K562 (cell line): ENCODE measurements at regions not wholly inside any gene's neighbourhood (a gene's known extent, or its start where the extent isn't known, plus 50 kb on each side); places are given as distances from the start of the nearest gene placed in this dataset.

ENCODE experiments used
- ATAC-seq: fragments of 200-7000 bp; cut with Tn5 transposase; 3 replicates; pipeline ENCODE4 v1.9.1; 2020; ENCODE audit warnings: moderate library complexity
- BruUV-seq: library from RNA; stranded (reverse); fragments of 400-500 nt; replicated peaks from 2 replicates; lab custom pipeline; 2021; lab: Mats Ljungman, UMichigan
- CTCF ChIA-PET: fragments of 300-600 bp; formaldehyde crosslinking; extraction: SDS; loops from one replicate; lab custom pipeline; 2021; ENCODE audit warnings: low intra/inter-chr PET ratio; lab: Yijun Ruan, JAX
- POLR2A ChIA-PET: fragments of 300-600, 350-650 bp; sonication (Branson Sonifier 250); formaldehyde crosslinking; extraction: SDS; loops from one replicate; lab custom pipeline; 2021; ENCODE audit warnings: antibody characterized with exemption, inconsistent platforms; lab: Yijun Ruan, JAX
- DNase-seq, 4 experiments: peaks; one replicate each; pipeline versions ENCODE4 v3.0.0 to v3.0.0-alpha.2; 2011 to 2018; ENCODE audit warnings: low spot score in 3 of 4, mixed read lengths in 3 of 4; ENCODE audit errors: extremely low read depth in 1 of 4
- FAIRE-seq: peaks from 2 replicates; lab custom pipeline; 2011; peaks lifted over from hg19 to GRCh38; lab: Jason Lieb, UNC
- H2AFZ ChIP-seq: 2 replicates; pipeline ENCODE4 v1.6.0; 2011; ENCODE audit warnings: low read depth, low read length, control low read depth, inconsistent platforms
- H3K27ac ChIP-seq: fragments of 200-600 bp; 3 replicates; pipeline ENCODE4 v1.8.0; 2011; ENCODE audit warnings: low read depth, mild to moderate bottlenecking, control low read depth, inconsistent platforms, low read length, moderate library complexity, mixed read lengths; ENCODE audit errors: extremely low read depth
- H3K27me3 ChIP-seq, 2 experiments: fragments of 300-600 bp in 1 of 2; 2 replicates in 1 of 2; 3 replicates in 1 of 2; pipeline versions ENCODE4 v1.6.0 to v1.8.0; 2011; ENCODE audit warnings: inconsistent platforms in 2 of 2, low read length in 2 of 2, mild to moderate bottlenecking in 1 of 2, mixed read lengths in 1 of 2, moderate library complexity in 1 of 2; ENCODE audit not compliant: control insufficient read depth in 2 of 2, insufficient read depth in 2 of 2
- H3K36me3 ChIP-seq: fragments of 300-600 bp; 3 replicates; pipeline ENCODE4 v1.8.0; 2011; ENCODE audit warnings: mild to moderate bottlenecking, low read length, inconsistent platforms; ENCODE audit not compliant: control insufficient read depth, insufficient read depth
- H3K4me1 ChIP-seq, 2 experiments: fragments of 200-600 bp in 1 of 2; replicated peaks in 1 of 2; 2 replicates in 1 of 2; 3 replicates in 1 of 2; pipeline versions ENCODE4 v1.5.1 to v1.8.0; 2011; ENCODE audit warnings: inconsistent platforms in 2 of 2, low read length in 2 of 2, mild to moderate bottlenecking in 1 of 2, mixed read lengths in 1 of 2, moderate library complexity in 1 of 2; ENCODE audit not compliant: control insufficient read depth in 2 of 2, insufficient read depth in 2 of 2
- H3K4me2 ChIP-seq: 2 replicates; pipeline ENCODE4 v1.6.1; 2011; ENCODE audit warnings: low read length, control low read depth, inconsistent platforms, mixed read lengths; ENCODE audit not compliant: insufficient read depth
- H3K4me3 ChIP-seq: fragments of 200-600 bp; sonication (generic), shearing (Covaris generic); 2 replicates; pipeline ENCODE4 v1.5.1; 2016; ENCODE audit warnings: control low read depth, inconsistent platforms
- H3K79me2 ChIP-seq: fragments of 200-600 bp; 3 replicates; pipeline ENCODE4 v1.8.0; 2011; ENCODE audit warnings: low read length, inconsistent platforms; ENCODE audit not compliant: control insufficient read depth, insufficient read depth
- H3K9ac ChIP-seq, 2 experiments: 2 replicates each; pipeline versions ENCODE4 v1.6.0 to v1.6.1; 2011; ENCODE audit warnings: low read depth in 2 of 2, low read length in 2 of 2, control low read depth in 1 of 2, inconsistent platforms in 1 of 2, mild to moderate bottlenecking in 1 of 2, mixed read lengths in 1 of 2; ENCODE audit not compliant: insufficient read depth in 1 of 2
- H3K9me1 ChIP-seq: one replicate; pipeline ENCODE4 v1.6.0; 2011; ENCODE audit warnings: inconsistent platforms, mild to moderate bottlenecking, low read length, moderate library complexity; ENCODE audit not compliant: control insufficient read depth, insufficient read depth
- H3K9me3 ChIP-seq: replicated peaks from 2 replicates; pipeline ENCODE4 v1.5.1; 2011; ENCODE audit warnings: low read depth, low read length, inconsistent platforms; ENCODE audit not compliant: control insufficient read depth, insufficient read depth
- H4K20me1 ChIP-seq: replicated peaks from 2 replicates; pipeline ENCODE4 v1.6.1; 2011; ENCODE audit warnings: low read length, inconsistent platforms, mixed read lengths; ENCODE audit not compliant: control insufficient read depth, insufficient read depth
- GATA2 ChIP-seq: sonication (generic); formaldehyde crosslinking; IDR thresholded peaks from 2 replicates; pipeline ENCODE4 v1.4.0; 2020; ENCODE audit warnings: mild to moderate bottlenecking, missing genetic modification reagents
- HNRNPH1 ChIP-seq: fragments of 200-400 bp; formaldehyde crosslinking; optimal IDR thresholded peaks from 2 replicates; pipeline ENCODE3; 2017; ENCODE audit warnings: low read depth, mild to moderate bottlenecking, low read length, moderate library complexity
- NFXL1 ChIP-seq: fragments of 450-650 bp; formaldehyde crosslinking; IDR thresholded peaks from 2 replicates; pipeline ENCODE4 v1.4.0; 2021; ENCODE audit warnings: mild to moderate bottlenecking
- RBM14 ChIP-seq: fragments of 200-400 bp; formaldehyde crosslinking; IDR thresholded peaks from 2 replicates; pipeline ENCODE4 v1.6.1; 2018; ENCODE audit warnings: low read depth, mild to moderate bottlenecking, low read length, moderate library complexity, borderline replicate concordance; ENCODE audit not compliant: insufficient read depth
- STAT5B ChIP-seq: fragments of 250-450 bp; sonication (Bioruptor Pico); IDR thresholded peaks from 2 replicates; pipeline ENCODE4 v1.8.0; 2021; ENCODE audit warnings: mild to moderate bottlenecking, inconsistent platforms
- TFAM ChIP-seq: fragments of 250-450 bp; sonication (Bioruptor Pico); conservative IDR thresholded peaks from 2 replicates; pipeline ENCODE4 v1.5.0; 2021; ENCODE audit warnings: mild to moderate bottlenecking, moderate library complexity
- THRA ChIP-seq: fragments of 450-650 bp; IDR thresholded peaks from 2 replicates; pipeline ENCODE4 v1.6.1; 2017; ENCODE audit warnings: mild to moderate bottlenecking, moderate library complexity
- YY1 ChIP-seq, 3 experiments: IDR thresholded peaks; 2 replicates each; pipeline ENCODE4 v1.6.1; 2011; ENCODE audit warnings: low read length in 2 of 3, mild to moderate bottlenecking in 2 of 3, moderate library complexity in 2 of 3, borderline replicate concordance in 1 of 3, control low read depth in 1 of 3, low read depth in 1 of 3; ENCODE audit not compliant: insufficient read depth in 3 of 3, insufficient replicate concordance in 2 of 3, control insufficient read depth in 1 of 3, insufficient read length in 1 of 3; ENCODE audit errors: extremely low read depth in 1 of 3
- in situ Hi-C: fragments of 300-500 bp; cut with MboI; formaldehyde crosslinking; loops from 4 replicates; pipeline ENCODE4 v1.15.0; 2018; ENCODE audit warnings: inconsistent platforms, mixed read lengths
- intact Hi-C: fragments of 100-400 bp; cut with micrococcal nuclease; formaldehyde crosslinking; loops from 2 replicates; pipeline ENCODE4 v1.14.2; 2022
- TF ChIP-seq, protein P1 (sequence below): sonication (generic); formaldehyde crosslinking; IDR thresholded peaks from 2 replicates; pipeline ENCODE4 v1.8.0; 2023; ENCODE audit warnings: missing genetic modification reagents, mild to moderate bottlenecking, borderline replicate concordance
- TF ChIP-seq, protein P2 (sequence below): fragments of 450-650 bp; IDR thresholded peaks from 2 replicates; pipeline ENCODE4 v1.6.1; 2016; ENCODE audit warnings: mild to moderate bottlenecking
- TF ChIP-seq, protein P3 (sequence below): fragments of 250-450 bp; sonication (Bioruptor Pico); IDR thresholded peaks from 2 replicates; pipeline ENCODE4 v1.8.0; 2022; ENCODE audit warnings: moderate library complexity, mild to moderate bottlenecking, inconsistent platforms

DNA sequence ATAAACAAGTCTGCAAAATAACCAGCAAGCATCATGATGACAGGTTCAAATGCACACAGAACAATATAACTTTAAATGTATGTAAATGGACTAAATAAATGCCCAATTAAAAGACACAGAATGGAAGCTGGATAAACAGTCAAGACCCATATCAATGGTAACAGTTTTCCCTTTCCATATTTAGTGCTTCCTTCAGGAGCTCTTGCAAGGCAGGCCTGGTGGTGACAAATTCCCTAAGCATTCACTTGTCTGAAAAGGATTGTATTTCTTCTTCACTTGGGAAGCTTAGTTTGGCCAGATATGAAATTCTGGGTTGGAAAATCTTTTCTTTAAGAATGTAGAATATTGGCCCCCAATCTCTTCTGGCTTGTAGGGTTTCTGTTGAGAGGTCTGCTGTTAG, 120.2 kb upstream of the RASA1 start:
- Histone ChIP-seq H3K9me1 (no peaks in the 10 kb centered on the region), H3K9me3 (no peaks in the 10 kb centered on the region), H4K20me1 (no peaks in the 10 kb centered on the region), H3K4me3 (no peak overlapping the region), H3K4me2 (no peak overlapping the region), H3K36me3 (no peaks in the 10 kb centered on the region), H3K27me3 (peaks cover 3 to 8% of the 10 kb centered on the region in 2 experiments; a peak in 1 of 5 replicates), H3K4me1 (peaks cover 0 to 2% of the 10 kb centered on the region in 2 experiments; a peak in 2 of 5 replicates), H3K27ac (no peak overlapping the region), H2AFZ (no peak overlapping the region), H3K79me2 (no peaks in the 10 kb centered on the region), H3K9ac (no peak overlapping the region)
- FAIRE-seq (no peak), ATAC-seq (no peak), DNase-seq (no peak)
- ChIA-PET POLR2A (interaction anchor here (1.0 kb wide), 1 partner anchor 11 kb away, joined by 3 read pairs; no protein-coding TSS in a partner anchor), CTCF (no interaction called here)
- no TSS peak for BruUV-seq
- intact Hi-C loops (no loop called here), in situ Hi-C loops (no loop called here)
- TF ChIP-seq, protein P1, sequence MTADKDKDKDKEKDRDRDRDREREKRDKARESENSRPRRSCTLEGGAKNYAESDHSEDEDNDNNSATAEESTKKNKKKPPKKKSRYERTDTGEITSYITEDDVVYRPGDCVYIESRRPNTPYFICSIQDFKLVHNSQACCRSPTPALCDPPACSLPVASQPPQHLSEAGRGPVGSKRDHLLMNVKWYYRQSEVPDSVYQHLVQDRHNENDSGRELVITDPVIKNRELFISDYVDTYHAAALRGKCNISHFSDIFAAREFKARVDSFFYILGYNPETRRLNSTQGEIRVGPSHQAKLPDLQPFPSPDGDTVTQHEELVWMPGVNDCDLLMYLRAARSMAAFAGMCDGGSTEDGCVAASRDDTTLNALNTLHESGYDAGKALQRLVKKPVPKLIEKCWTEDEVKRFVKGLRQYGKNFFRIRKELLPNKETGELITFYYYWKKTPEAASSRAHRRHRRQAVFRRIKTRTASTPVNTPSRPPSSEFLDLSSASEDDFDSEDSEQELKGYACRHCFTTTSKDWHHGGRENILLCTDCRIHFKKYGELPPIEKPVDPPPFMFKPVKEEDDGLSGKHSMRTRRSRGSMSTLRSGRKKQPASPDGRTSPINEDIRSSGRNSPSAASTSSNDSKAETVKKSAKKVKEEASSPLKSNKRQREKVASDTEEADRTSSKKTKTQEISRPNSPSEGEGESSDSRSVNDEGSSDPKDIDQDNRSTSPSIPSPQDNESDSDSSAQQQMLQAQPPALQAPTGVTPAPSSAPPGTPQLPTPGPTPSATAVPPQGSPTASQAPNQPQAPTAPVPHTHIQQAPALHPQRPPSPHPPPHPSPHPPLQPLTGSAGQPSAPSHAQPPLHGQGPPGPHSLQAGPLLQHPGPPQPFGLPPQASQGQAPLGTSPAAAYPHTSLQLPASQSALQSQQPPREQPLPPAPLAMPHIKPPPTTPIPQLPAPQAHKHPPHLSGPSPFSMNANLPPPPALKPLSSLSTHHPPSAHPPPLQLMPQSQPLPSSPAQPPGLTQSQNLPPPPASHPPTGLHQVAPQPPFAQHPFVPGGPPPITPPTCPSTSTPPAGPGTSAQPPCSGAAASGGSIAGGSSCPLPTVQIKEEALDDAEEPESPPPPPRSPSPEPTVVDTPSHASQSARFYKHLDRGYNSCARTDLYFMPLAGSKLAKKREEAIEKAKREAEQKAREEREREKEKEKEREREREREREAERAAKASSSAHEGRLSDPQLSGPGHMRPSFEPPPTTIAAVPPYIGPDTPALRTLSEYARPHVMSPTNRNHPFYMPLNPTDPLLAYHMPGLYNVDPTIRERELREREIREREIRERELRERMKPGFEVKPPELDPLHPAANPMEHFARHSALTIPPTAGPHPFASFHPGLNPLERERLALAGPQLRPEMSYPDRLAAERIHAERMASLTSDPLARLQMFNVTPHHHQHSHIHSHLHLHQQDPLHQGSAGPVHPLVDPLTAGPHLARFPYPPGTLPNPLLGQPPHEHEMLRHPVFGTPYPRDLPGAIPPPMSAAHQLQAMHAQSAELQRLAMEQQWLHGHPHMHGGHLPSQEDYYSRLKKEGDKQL (CRISPR knock-in tag), result no peak
- TF ChIP-seq HNRNPH1, result no peak
- no peak for TF ChIP-seq YY1 (IDR thresholded peaks at IDR 0.05; ENCODE audit: borderline replicate concordance in 1 of 3, control insufficient read depth in 1 of 3, extremely low read depth in 1 of 3, insufficient read depth in 3 of 3, insufficient read length in 1 of 3, insufficient replicate concordance in 2 of 3, low read depth in 1 of 3, low read length in 2 of 3)
- TF ChIP-seq, protein P2, sequence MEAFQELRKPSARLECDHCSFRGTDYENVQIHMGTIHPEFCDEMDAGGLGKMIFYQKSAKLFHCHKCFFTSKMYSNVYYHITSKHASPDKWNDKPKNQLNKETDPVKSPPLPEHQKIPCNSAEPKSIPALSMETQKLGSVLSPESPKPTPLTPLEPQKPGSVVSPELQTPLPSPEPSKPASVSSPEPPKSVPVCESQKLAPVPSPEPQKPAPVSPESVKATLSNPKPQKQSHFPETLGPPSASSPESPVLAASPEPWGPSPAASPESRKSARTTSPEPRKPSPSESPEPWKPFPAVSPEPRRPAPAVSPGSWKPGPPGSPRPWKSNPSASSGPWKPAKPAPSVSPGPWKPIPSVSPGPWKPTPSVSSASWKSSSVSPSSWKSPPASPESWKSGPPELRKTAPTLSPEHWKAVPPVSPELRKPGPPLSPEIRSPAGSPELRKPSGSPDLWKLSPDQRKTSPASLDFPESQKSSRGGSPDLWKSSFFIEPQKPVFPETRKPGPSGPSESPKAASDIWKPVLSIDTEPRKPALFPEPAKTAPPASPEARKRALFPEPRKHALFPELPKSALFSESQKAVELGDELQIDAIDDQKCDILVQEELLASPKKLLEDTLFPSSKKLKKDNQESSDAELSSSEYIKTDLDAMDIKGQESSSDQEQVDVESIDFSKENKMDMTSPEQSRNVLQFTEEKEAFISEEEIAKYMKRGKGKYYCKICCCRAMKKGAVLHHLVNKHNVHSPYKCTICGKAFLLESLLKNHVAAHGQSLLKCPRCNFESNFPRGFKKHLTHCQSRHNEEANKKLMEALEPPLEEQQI, result no peak
- TF ChIP-seq STAT5B (CRISPR knock-in tag), result no peak
- no peak for TF ChIP-seq THRA
- no peak for TF ChIP-seq GATA2 (CRISPR knock-in tag)
- TF ChIP-seq, protein P3, sequence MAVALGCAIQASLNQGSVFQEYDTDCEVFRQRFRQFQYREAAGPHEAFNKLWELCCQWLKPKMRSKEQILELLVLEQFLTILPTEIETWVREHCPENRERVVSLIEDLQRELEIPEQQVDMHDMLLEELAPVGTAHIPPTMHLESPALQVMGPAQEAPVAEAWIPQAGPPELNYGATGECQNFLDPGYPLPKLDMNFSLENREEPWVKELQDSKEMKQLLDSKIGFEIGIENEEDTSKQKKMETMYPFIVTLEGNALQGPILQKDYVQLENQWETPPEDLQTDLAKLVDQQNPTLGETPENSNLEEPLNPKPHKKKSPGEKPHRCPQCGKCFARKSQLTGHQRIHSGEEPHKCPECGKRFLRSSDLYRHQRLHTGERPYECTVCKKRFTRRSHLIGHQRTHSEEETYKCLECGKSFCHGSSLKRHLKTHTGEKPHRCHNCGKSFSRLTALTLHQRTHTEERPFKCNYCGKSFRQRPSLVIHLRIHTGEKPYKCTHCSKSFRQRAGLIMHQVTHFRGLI, result no peak
- no peak for TF ChIP-seq RBM14
- TF ChIP-seq NFXL1 (CRISPR knock-in tag), result no peak
- TF ChIP-seq TFAM (CRISPR knock-in tag), result no peak
